PC-9 (cell line): ENCODE measurements at regions not wholly inside any gene's neighbourhood (a gene's known extent, or its start where the extent isn't known, plus 50 kb on each side); places are given as distances from the start of the nearest gene placed in this dataset.
"Not testable (repeated sequence)": the region's sequence is repeated elsewhere in the genome, so short reads cannot be mapped to it uniquely, and the experiment has no call there.

Experiments used
- BruUV-seq: library from RNA; stranded (reverse); fragments of 400-500 nt; replicated peaks from 2 replicates; lab custom pipeline; 2021; lab: Mats Ljungman, UMichigan
- CTCF ChIA-PET: fragments of 300-600 bp; sonication (Branson Sonifier 250); formaldehyde crosslinking; loops from one replicate; lab custom pipeline; 2022; ENCODE audit warnings: antibody characterized with exemption; lab: Charles Lee
- POLR2A ChIA-PET: fragments of 300-600 bp; sonication (Branson Sonifier 250); formaldehyde crosslinking; loops from one replicate; lab custom pipeline; 2022; ENCODE audit warnings: antibody characterized with exemption; ENCODE audit not compliant: unreplicated experiment; lab: Charles Lee
- DNase-seq, 2 experiments: peaks; one replicate each; pipeline versions ENCODE4 v3.0.0 to v3.0.0-alpha.2; 2015 to 2022; ENCODE audit warnings: mixed read lengths in 1 of 2
- H2AFZ ChIP-seq: fragments of 200-600 bp; sonication (generic); 2 replicates; pipeline ENCODE4 v1.8.1; 2017; ENCODE audit warnings: antibody characterized with exemption
- H3F3A ChIP-seq: fragments of 200-600 bp; sonication (generic); 2 replicates; pipeline ENCODE4 v1.8.1; 2017; ENCODE audit warnings: antibody characterized with exemption, mild to moderate bottlenecking, low read depth; ENCODE audit not compliant: insufficient read depth
- H3K27ac ChIP-seq: fragments of 200-600 bp; sonication (generic); 2 replicates; pipeline ENCODE4 v1.6.1; 2016; ENCODE audit warnings: mixed run types
- H3K27me3 ChIP-seq: fragments of 200-600 bp; sonication (generic); 2 replicates; pipeline ENCODE4 v1.6.1; 2016; ENCODE audit warnings: low read depth, mixed run types; ENCODE audit not compliant: insufficient read depth
- H3K36me3 ChIP-seq: fragments of 200-600 bp; sonication (generic); 2 replicates; pipeline ENCODE4 v1.6.1; 2016; ENCODE audit warnings: low read depth, mixed run types
- H3K4me1 ChIP-seq: fragments of 200-600 bp; sonication (generic); replicated peaks from 2 replicates; pipeline ENCODE4 v1.6.1; 2016; ENCODE audit warnings: mixed run types; ENCODE audit not compliant: insufficient read depth
- H3K4me2 ChIP-seq: fragments of 200-600 bp; sonication (generic); 2 replicates; pipeline ENCODE4 v1.6.1; 2017; ENCODE audit warnings: mixed run types
- H3K4me3 ChIP-seq: fragments of 200-600 bp; sonication (generic); 2 replicates; pipeline ENCODE4 v1.6.1; 2016; ENCODE audit warnings: mixed run types
- H3K79me2 ChIP-seq: fragments of 200-600 bp; sonication (generic); 2 replicates; pipeline ENCODE4 v1.6.1; 2017; ENCODE audit warnings: low read depth, mixed run types
- H3K9me2 ChIP-seq: fragments of 200-600 bp; sonication (generic); 2 replicates; pipeline ENCODE4 v1.8.1; 2017; ENCODE audit warnings: mild to moderate bottlenecking; ENCODE audit not compliant: insufficient read depth
- H3K9me3 ChIP-seq: fragments of 200-600 bp; sonication (generic); 2 replicates; pipeline ENCODE4 v1.8.1; 2016; ENCODE audit warnings: low read depth; ENCODE audit not compliant: insufficient read depth
- H4K20me1 ChIP-seq: fragments of 200-600 bp; sonication (generic); 2 replicates; pipeline ENCODE4 v1.8.1; 2017; ENCODE audit not compliant: insufficient read depth
- EZH2 ChIP-seq: fragments of 200-600 bp; sonication (generic); IDR thresholded peaks from 2 replicates; pipeline ENCODE4 v1.8.0; 2017; ENCODE audit warnings: antibody characterized with exemption, low read depth
- intact Hi-C: fragments of 100-400 bp; cut with micrococcal nuclease; formaldehyde crosslinking; loops from one replicate; pipeline ENCODE4 v1.10.0; 2022; ENCODE audit not compliant: unreplicated experiment
- TF ChIP-seq, protein P1 (sequence below): fragments of 200-600 bp; sonication (generic); conservative IDR thresholded peaks from 2 replicates; pipeline ENCODE4 v1.6.1; 2017; ENCODE audit warnings: mixed run types, antibody characterized with exemption, mild to moderate bottlenecking, moderate library complexity

DNA sequence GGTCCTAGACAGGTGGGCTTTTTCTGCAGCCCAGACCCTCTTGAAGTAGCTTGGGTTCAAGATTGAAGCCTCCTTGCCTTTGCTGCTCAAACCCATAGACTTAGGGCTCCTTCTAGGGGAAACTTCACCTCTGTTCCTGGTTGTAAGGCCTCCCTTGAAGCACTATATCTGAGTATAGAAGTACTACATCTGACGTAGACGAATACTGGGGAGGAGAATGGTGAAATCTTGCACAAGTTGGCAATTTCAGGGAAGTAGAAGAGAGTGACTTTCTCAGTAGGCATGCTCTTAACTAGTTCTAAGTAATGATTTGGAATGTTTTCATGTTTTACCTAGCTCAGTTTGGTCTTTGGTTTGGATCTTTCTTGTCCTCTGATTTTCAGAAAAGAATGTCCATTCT, 71.7 kb upstream of the ZNG1B start:
- H3K4me3 ChIP-seq, H3K36me3 ChIP-seq, H4K20me1 ChIP-seq, H3K4me2 ChIP-seq, H3F3A ChIP-seq, H3K9me3 ChIP-seq, CTCF ChIA-PET, H3K79me2 ChIP-seq, intact Hi-C loops, BruUV-seq, H3K9me2 ChIP-seq, H2AFZ ChIP-seq, POLR2A ChIA-PET, DNase-seq, H3K27ac ChIP-seq, H3K27me3 ChIP-seq: not testable (repeated sequence)
- H3K4me1 ChIP-seq, result peaks cover 12% of the 10 kb centered on the region

DNA sequence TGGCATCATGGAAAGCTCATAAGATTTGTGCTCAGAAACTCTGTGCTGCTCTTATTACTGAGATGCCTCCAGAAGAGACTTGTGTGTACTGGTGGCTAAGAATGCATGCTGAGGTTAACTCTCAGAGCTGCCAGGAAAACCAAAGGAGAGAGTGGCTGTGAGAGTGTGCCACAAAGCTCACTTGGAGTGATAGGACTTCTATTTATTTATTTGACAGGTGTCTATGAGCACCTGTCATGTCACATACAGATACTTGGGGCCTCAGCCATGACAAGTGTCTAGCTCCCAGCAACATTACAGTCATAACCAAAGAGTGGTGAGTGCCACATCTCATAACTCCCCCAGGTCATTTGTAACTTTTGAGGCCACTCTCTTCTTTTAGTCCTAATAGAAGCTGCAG, 72.2 kb upstream of the ZNG1B start:
- H3K4me2 ChIP-seq, CTCF ChIA-PET, H3K27ac ChIP-seq, H3K9me3 ChIP-seq, DNase-seq, intact Hi-C loops, H3K27me3 ChIP-seq, H4K20me1 ChIP-seq, H3K4me3 ChIP-seq, H3K36me3 ChIP-seq, H3K9me2 ChIP-seq, H3F3A ChIP-seq, H2AFZ ChIP-seq, BruUV-seq, H3K79me2 ChIP-seq: not testable (repeated sequence)
- H3K4me1 ChIP-seq, result peaks cover 11% of the 10 kb centered on the region
- POLR2A ChIA-PET, result interaction anchor here (0.6 kb wide), 1 partner anchor 125 kb away, joined by 6 read pairs; no protein-coding TSS in a partner anchor

DNA sequence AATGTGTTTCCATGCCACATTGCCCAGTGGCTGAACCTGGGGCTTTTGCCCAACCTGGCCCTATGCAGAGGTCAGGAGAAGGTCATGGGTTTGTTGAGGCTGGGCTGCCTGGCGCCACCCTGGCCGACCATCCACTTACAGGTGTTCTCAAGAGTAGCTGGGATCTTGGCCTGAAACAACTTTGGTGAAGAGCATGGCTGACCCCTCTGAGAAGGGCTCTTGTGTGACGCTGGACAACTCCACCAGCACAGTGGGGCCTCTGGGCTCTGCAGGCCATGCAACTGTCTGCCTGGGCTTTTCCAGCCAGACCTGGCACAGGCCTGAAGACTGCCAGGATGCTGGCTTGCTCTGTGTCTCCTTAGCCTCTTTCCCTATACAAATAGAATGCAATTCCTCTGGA, 76.4 kb upstream of the ZNG1B start:
- BruUV-seq, result no TSS peak
- CTCF ChIA-PET, result no interaction called here

DNA sequence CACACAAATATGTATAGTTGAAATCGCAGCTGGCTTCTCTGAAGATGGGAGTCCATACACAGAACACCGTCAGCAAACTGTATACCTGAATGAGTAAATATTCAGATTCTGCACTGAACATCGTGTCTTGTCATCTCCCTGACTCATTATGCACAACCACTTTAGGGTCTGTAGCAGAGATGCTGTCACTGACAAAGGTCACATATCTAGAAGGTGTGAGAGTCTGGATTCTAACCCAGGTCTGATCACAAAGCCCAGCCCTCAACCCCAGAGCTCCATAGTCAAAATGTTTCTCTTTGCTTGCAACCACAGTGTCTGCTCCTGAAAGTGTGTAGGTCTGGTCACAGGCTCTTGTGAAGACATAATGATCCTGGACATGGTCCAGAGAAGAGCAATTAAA, 78.3 kb upstream of the PAX8 start:
- POLR2A ChIA-PET, result no interaction called here
- intact Hi-C loops, result no loop called here
- Histone ChIP-seq H3K4me1 (peaks cover 22% of the 10 kb centered on the region), H3K4me2 (no peak overlapping the region), H3F3A (no peaks in the 10 kb centered on the region), H3K9me2 (no peaks in the 10 kb centered on the region), H3K79me2 (no peaks in the 10 kb centered on the region), H2AFZ (no peak overlapping the region), H3K4me3 (no peak overlapping the region), H3K9me3 (no peaks in the 10 kb centered on the region), H3K27me3 (no peaks in the 10 kb centered on the region), H3K36me3 (no peaks in the 10 kb centered on the region), H4K20me1 (no peaks in the 10 kb centered on the region), H3K27ac (no peak overlapping the region)
- TF ChIP-seq, protein P1, sequence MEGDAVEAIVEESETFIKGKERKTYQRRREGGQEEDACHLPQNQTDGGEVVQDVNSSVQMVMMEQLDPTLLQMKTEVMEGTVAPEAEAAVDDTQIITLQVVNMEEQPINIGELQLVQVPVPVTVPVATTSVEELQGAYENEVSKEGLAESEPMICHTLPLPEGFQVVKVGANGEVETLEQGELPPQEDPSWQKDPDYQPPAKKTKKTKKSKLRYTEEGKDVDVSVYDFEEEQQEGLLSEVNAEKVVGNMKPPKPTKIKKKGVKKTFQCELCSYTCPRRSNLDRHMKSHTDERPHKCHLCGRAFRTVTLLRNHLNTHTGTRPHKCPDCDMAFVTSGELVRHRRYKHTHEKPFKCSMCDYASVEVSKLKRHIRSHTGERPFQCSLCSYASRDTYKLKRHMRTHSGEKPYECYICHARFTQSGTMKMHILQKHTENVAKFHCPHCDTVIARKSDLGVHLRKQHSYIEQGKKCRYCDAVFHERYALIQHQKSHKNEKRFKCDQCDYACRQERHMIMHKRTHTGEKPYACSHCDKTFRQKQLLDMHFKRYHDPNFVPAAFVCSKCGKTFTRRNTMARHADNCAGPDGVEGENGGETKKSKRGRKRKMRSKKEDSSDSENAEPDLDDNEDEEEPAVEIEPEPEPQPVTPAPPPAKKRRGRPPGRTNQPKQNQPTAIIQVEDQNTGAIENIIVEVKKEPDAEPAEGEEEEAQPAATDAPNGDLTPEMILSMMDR, result no peak
- no peak for TF ChIP-seq EZH2
- DNase-seq, result no peak
- BruUV-seq, result no TSS peak
- CTCF ChIA-PET, result interaction anchor here (0.6 kb wide), 1 partner anchor 28 kb away, joined by 6 read pairs; no protein-coding TSS in a partner anchor

More for the DNA sequence above, 76.4 kb upstream of the ZNG1B start:
- no peaks in the 10 kb centered on the region for H3K36me3 ChIP-seq
- no peaks in the 10 kb centered on the region for H3K9me3 ChIP-seq
- H3K79me2 ChIP-seq, result no peaks in the 10 kb centered on the region
- no peak overlapping the region for H3K4me2 ChIP-seq
- H2AFZ ChIP-seq, result no peak overlapping the region
- DNase-seq, result no peak
- no peaks in the 10 kb centered on the region for H3K9me2 ChIP-seq
- POLR2A ChIA-PET, result no interaction called here
- no peaks in the 10 kb centered on the region for H3F3A ChIP-seq
- peaks cover 22% of the 10 kb centered on the region for H3K4me1 ChIP-seq
- TF ChIP-seq EZH2, result no peak
- TF ChIP-seq, protein P1, result no peak
- H3K4me3 ChIP-seq, result no peak overlapping the region
- H3K27ac ChIP-seq, result no peak overlapping the region
- no peaks in the 10 kb centered on the region for H3K27me3 ChIP-seq
- intact Hi-C loops, result no loop called here
- H4K20me1 ChIP-seq, result no peaks in the 10 kb centered on the region

DNA sequence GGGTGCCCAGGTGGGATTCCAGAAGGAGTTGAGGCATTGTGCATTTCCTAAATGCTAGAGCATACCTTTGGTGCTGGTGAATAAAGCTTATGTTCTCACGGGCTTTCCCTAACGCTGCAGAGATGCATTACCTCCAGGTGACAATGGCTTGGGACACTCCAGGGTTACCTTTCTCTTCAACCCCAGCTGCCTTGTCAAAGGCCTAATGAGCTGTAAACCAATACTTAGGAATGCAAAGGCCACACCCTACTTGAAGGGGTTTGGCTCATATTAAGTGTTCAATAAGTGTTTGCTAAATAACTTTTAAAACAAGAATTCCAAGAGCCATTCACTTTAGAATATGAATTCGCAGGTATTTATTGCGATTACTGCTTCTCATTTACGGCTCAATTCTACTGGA, 77.6 kb upstream of the PAX8 start:
- H3K27ac ChIP-seq, intact Hi-C loops, H3K79me2 ChIP-seq, H3K36me3 ChIP-seq, H3K9me2 ChIP-seq, POLR2A ChIA-PET, H3K27me3 ChIP-seq, H3K4me2 ChIP-seq, H2AFZ ChIP-seq, BruUV-seq, H3K4me3 ChIP-seq, H4K20me1 ChIP-seq, DNase-seq, H3F3A ChIP-seq, CTCF ChIA-PET, H3K9me3 ChIP-seq: not testable (repeated sequence)
- H3K4me1 ChIP-seq, result peaks cover 22% of the 10 kb centered on the region

DNA sequence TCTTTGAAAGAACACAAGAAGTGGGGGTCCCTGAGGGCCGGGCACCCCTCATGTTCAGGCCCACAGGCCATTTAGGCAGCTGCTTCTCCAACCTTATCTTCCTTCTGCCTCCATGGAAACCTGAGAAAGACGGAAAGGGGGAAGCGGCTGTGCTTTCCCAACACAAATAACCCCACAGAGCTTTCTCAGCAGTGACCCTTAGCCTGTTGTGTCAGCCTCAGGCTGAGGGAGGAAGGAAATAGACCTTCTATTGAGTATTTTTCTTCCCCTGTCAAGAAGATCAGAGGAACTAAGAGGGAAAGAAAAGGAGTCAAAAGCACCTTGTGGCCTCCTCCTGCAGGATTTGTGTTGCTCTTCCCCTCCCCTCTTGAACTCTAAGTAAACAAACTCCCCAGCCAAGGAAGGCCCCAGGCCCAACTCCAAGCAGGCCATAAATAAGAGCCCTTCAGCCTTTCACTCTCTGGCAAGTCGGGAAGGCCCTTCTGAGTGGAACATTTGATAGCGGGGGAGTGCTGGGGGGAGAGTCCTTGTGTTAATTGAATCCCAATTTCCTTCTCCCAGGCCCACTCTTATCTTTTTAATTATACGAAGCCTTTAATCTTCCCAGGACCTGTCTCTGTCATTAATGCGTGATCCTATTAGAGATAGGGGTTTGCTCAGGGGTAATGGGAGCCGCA, 76.8 kb upstream of the PAX8 start:
- intact Hi-C loops, H3K9me3 ChIP-seq, H3K27ac ChIP-seq, POLR2A ChIA-PET, H3K4me3 ChIP-seq, H2AFZ ChIP-seq, H4K20me1 ChIP-seq, H3K27me3 ChIP-seq, DNase-seq, BruUV-seq, H3F3A ChIP-seq, H3K79me2 ChIP-seq, H3K4me2 ChIP-seq, CTCF ChIA-PET, H3K9me2 ChIP-seq, H3K36me3 ChIP-seq: not testable (repeated sequence)
- H3K4me1 ChIP-seq, result peaks cover 22% of the 10 kb centered on the region
